Aorta (tissue), 5 donors: ENCODE measurements at regions not wholly inside any gene's neighbourhood (a gene's known extent, or its start where the extent isn't known, plus 50 kb on each side); places are given as distances from the start of the nearest gene placed in this dataset.

Experiments
- ATAC-seq: fragments of 200-7000 bp; cut with Tn5 transposase; one replicate; pipeline ENCODE4 v1.9.1; 2022; ENCODE audit warnings: moderate library complexity; ENCODE audit not compliant: low FRiP score
- DNase-seq, 2 donors: peaks; one replicate each; pipeline ENCODE4 v3.0.0-alpha.2; 2020
- H3K27ac ChIP-seq, 2 donors: one replicate each; pipeline ENCODE4 v1.5.1; 2013; ENCODE audit warnings: low read length in 2 of 2, mild to moderate bottlenecking in 2 of 2, moderate library complexity in 2 of 2, control low read depth in 1 of 2, inconsistent platforms in 1 of 2, low read depth in 1 of 2
- H3K27me3 ChIP-seq, 2 donors: one replicate each; pipeline ENCODE4 v1.6.1; 2013; ENCODE audit warnings: control low read depth in 1 of 2, low read length in 1 of 2, mild to moderate bottlenecking in 1 of 2, moderate library complexity in 1 of 2; ENCODE audit not compliant: insufficient read depth in 2 of 2, control insufficient read depth in 1 of 2
- H3K36me3 ChIP-seq, 2 donors: one replicate each; pipeline ENCODE4 v1.6.1; 2013; ENCODE audit warnings: control low read depth in 1 of 2, low read length in 1 of 2, mild to moderate bottlenecking in 1 of 2; ENCODE audit not compliant: insufficient read depth in 2 of 2, control insufficient read depth in 1 of 2
- H3K4me1 ChIP-seq, 2 donors: one replicate each; pipeline ENCODE4 v1.6.1; 2013; ENCODE audit warnings: low read length in 2 of 2, control low read depth in 1 of 2, mild to moderate bottlenecking in 1 of 2, moderate library complexity in 1 of 2; ENCODE audit not compliant: insufficient read depth in 2 of 2, control insufficient read depth in 1 of 2
- H3K4me3 ChIP-seq, 2 donors: one replicate each; pipeline ENCODE4 v1.5.1; 2013; ENCODE audit warnings: low read length in 2 of 2, control low read depth in 1 of 2, mild to moderate bottlenecking in 1 of 2
- H3K9me3 ChIP-seq: one replicate; pipeline ENCODE4 v1.6.1; 2013; ENCODE audit warnings: mild to moderate bottlenecking, low read length; ENCODE audit not compliant: control insufficient read depth
- WGBS, 2 donors: extraction: QIAGEN DNeasy Blood & Tissue Kit; methylation state at CpG; one replicate each; pipeline ENCODE4 v1.1.7; 2013; 5-methylcytosine and 5-hydroxymethylcytosine counted together
- intact Hi-C, 2 donors: fragments of 100-400 bp; cut with DNase I; formaldehyde crosslinking; loops; one replicate each; pipeline versions ENCODE4 v1.14.2 to v1.15.0; 2022
- donor health status: healthy with polysubstance abuse.
- donor health status: Bipolar disorder and iron deficiency.
- donor health status: DM: no; HTN: no; CAD: no.
- donor health status: DM: no; HTN: no; CAD: no.
- donor health status: DM: yes; HTN: yes; CAD: no.

DNA sequence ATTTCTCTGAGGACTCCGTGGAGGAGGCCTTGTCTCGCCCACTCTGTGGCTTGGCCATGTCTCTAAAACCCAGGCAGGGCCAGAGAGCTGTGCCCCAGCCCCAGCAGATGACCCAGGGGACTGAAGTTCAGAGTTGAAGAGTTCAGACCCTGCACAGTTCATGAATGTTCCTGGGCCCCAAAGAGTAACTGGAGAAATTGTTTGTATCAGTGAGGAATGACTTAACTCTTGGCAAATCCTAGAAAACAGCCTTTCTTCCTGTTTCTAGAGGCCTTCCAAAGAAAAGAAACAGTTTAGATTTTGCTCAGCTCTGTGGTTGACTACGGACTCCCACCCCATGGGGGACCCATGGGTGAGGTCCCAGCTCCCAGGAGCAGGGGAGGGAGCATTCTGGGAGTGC is 62.1 kb upstream of the EYA2 start:
- Histone ChIP-seq H3K36me3 (no peaks in the 10 kb centered on the region), H3K4me3 (no peak overlapping the region), H3K27me3 (no peaks in the 10 kb centered on the region), H3K4me1 (no peaks in the 10 kb centered on the region), H3K9me3 (peaks cover 5% of the 10 kb centered on the region), H3K27ac (no peak overlapping the region)
- 50 to 55% methylated on average over 3 of the region's 3 CpGs for WGBS, 2 donors
- ATAC-seq (no peak), DNase-seq (no peak)
- intact Hi-C loops, result no loop called here

DNA sequence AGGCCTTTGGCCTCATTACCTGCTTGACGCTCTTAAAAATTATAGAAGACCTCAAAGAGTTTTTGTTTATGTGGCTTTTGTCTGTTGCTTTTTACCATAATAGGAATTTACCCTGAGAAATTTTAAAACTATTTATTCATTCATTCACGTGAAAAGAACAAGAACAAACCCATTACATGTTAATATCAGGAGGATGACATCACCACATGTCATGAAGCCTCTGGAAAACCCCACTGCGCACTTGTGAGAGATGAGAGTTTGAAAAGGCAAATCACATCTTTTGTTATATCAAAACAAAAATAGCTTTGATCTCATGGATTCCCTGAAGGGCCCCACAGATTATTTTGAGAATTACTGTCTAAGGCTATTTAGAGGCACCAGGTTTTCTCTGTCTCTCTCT is 61.3 kb upstream of the EYA2 start:
- 92 to 94% methylated on average over 3 of the region's 3 CpGs for WGBS, 2 donors
- Histone ChIP-seq H3K27me3 (no peaks in the 10 kb centered on the region), H3K4me3 (no peak overlapping the region), H3K4me1 (no peaks in the 10 kb centered on the region), H3K27ac (no peak overlapping the region), H3K9me3 (peaks cover 5% of the 10 kb centered on the region), H3K36me3 (no peaks in the 10 kb centered on the region)
- ATAC-seq (no peak), DNase-seq (no peak)
- intact Hi-C loops, result no loop called here

DNA sequence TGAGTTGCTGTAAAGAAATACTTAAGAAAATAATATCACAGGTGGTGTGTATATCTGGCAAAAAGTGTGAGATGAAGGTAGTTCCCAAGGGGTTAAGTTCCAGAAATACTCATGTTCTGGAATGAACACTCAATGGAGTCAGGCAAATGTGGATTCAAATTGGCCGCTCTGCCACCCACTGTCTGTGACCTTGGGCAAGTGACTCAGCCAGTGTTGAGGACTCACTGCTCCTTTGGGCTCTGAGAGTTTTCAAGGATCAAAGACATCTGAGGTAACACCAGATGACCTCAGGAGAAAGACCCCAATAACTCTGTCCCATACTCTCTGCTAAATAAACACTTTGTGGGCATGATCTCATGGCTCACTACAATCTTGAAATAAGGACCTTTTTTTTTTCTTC is 59.2 kb upstream of the EYA2 start:
- no peaks in the 10 kb centered on the region for H3K36me3 ChIP-seq
- intact Hi-C loops, result no loop called here
- DNase-seq, result no peak
- 69 to 70% methylated on average over 1 of the region's 1 CpG for WGBS, 2 donors
- peaks cover 5% of the 10 kb centered on the region for H3K9me3 ChIP-seq
- H3K4me3 ChIP-seq, result no peak overlapping the region
- no peaks in the 10 kb centered on the region for H3K27me3 ChIP-seq
- ATAC-seq, result no peak
- H3K4me1 ChIP-seq, result no peaks in the 10 kb centered on the region
- no peak overlapping the region for H3K27ac ChIP-seq

DNA sequence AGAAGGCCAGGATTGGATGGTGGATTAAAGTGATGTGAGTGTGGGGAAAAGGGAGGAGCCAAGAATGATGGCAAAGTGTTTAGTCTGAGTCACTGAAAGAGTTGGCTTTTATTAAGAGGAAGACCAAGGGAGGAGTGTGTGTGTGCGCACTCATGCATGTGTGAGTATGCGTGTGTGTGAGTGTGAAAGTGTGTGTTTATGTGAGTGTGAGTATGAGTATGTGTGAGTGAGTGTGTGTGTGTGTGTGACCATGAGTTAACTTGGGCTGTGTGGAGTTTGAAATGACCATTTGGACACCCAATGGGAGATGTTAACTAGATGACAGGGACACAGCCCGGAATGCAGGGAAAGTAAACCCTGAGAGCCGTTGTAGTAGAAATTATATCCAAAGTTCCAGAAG is 57.6 kb upstream of the EYA2 start:
- DNase-seq, result no peak
- peaks cover under 1% of the 10 kb centered on the region for H3K9me3 ChIP-seq
- no peak overlapping the region for H3K27ac ChIP-seq
- H3K36me3 ChIP-seq, result no peaks in the 10 kb centered on the region
- H3K4me1 ChIP-seq, result no peaks in the 10 kb centered on the region
- no peak for ATAC-seq
- H3K4me3 ChIP-seq, result no peak overlapping the region
- intact Hi-C loops, result no loop called here
- H3K27me3 ChIP-seq, result no peaks in the 10 kb centered on the region
- WGBS, 2 donors, result 76 to 77% methylated on average over 3 to 4 of the region's 4 CpGs

DNA sequence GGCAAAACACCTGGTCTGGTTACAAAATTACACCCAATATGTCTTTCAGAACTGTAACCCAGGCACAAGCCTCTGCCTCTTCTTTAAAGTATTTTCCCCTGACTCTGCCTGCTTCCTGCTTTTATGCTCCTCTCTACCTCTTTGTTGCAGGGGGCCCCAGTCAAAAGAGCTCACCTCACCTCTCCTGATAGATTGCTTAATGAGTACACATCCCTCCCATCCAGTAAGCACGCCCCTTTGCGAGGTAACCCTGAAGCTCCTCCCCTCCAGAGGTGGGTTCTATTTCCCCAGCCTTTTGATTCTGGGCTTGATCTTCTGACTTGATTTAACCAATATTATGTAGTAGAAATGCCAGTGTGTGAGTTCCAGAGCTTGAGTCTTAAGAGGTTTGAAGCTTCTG is 56.6 kb upstream of the EYA2 start:
- Histone ChIP-seq H3K36me3 (no peaks in the 10 kb centered on the region), H3K4me3 (no peak overlapping the region), H3K9me3 (no peaks in the 10 kb centered on the region), H3K27me3 (no peaks in the 10 kb centered on the region), H3K4me1 (no peaks in the 10 kb centered on the region), H3K27ac (no peak overlapping the region)
- 40 to 47% methylated on average over 2 of the region's 2 CpGs for WGBS, 2 donors
- ATAC-seq (no peak), DNase-seq (no peak)
- intact Hi-C loops, result no loop called here

DNA sequence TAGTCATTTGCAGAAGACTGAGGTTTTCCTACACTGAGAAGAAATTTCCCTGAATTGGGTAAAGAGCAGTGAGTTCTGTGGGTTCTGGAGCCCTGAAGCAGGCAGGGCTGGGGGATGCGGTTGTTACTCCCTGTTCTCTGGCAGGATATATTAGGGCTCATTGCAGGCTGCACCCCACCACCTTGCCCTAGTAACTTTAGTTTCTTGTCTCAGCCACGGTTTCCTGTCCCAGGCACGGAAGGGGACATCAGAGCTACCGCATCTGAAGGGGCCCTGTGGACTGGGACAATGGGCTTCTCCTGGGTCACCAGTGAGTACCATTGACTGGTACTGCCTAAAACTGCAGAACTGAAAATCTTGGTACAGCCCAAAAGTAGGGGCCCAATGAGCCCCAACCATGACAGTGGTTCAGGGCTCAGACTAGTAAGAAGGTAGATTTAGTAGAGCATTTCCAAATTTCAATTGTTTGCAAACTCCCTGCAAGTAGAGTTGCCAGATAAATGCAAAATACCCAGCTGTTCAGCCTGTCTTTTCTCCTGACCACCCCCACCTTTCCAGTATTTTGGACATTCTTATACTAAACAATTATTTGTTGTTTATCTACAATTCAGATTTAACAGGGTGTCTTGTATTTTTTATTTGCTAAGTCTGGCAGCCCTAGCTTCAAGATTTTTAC is 54.5 kb upstream of the EYA2 start:
- ATAC-seq (no peak), DNase-seq (no peak)
- Histone ChIP-seq H3K9me3 (no peaks in the 10 kb centered on the region), H3K27me3 (peaks cover 0 to 2% of the 10 kb centered on the region in 2 donors), H3K4me1 (no peaks in the 10 kb centered on the region), H3K4me3 (no peak overlapping the region), H3K36me3 (no peaks in the 10 kb centered on the region), H3K27ac (no peak overlapping the region)
- 84 to 88% methylated on average over 4 of the region's 4 CpGs for WGBS, 2 donors
- intact Hi-C loops, result no loop called here
